Left colon (tissue), 2 donors: ENCODE measurements at regions not wholly inside any gene's neighbourhood (a gene's known extent, or its start where the extent isn't known, plus 50 kb on each side); places are given as distances from the start of the nearest gene placed in this dataset.

Source experiments
- ATAC-seq: fragments of 200-7000 bp; cut with Tn5 transposase; one replicate; pipeline ENCODE4 v1.9.1; 2020; ENCODE audit warnings: mild to moderate bottlenecking, moderate library complexity
- DNase-seq, 2 donors: peaks; one replicate each; pipeline ENCODE4 v3.0.0-alpha.2; 2020
- intact Hi-C, 2 donors: fragments of 100-400 bp; cut with DNase I in 1 of 2; cut with micrococcal nuclease in 1 of 2; formaldehyde crosslinking; loops; one replicate each; pipeline versions ENCODE4 v1.11.2 to v1.14.0; 2022; cut with DNase I, micrococcal nuclease
- donor health status: DM: no; HTN: no; CAD: no.
- donor health status: DM: yes; HTN: yes; CAD: no.

DNA sequence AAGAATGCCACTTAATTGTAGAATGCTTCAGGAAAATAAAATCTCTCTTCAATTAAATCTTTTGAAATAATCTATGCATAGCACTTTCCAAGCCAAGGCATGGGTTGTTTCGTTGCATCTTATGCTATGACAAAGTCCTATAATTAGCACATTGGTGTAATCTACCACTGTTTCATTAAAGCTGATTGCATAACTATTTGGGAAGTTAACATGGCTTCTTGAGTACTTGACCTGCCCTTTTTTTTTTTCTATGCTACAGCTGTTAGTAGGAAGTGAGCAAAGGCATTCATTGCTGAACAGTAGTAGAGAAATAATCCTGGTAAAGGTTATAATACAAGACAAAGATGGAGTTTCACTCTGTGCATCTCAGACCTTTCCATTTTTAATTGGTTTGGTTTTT is 557.2 kb upstream of the CELF2 start:
- DNase-seq: no peak
- intact Hi-C loops: no loop called here
- no peak for ATAC-seq

DNA sequence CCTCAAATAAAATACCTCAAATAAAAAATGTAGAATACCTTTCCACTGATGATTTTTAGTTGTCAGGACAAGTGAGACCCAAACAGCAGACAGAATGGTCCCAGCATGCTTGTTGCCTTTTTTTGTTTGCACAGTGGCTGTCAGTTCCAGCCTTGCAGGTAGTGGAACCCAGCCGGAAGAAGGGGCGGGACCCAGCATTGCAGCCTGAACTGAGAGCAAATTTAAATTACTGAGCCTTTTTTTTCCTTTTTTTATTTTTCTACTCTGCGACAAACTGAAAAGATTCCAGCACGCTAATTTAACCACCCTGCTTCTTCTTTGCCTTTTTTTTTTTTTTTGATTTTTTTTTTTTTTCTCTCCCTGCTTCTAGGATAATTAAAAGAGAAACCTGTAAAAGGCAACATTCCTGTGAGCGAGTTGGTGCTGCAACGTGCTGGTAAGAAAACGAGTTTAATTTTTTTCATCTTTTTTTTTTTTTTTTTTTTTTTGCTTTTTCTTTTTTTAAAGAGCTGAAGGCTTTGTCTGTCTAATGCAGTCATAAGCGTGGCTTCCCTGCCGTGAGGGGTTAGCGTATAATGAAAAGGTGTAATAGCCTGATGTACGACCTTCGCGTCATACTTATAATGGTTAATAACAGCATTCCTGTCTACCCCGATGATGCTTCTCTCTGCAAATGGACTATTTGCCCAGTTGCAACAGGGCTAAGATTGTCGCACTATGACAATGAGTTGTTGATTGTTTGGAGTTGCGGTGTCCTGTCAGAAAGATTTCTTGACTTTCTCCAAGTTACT is 555.3 kb upstream of the CELF2 start:
- intact Hi-C loops: no loop called here
- DNase-seq (peak in 1 of 2 donors; percentile 5), ATAC-seq (peak; percentile 39)

DNA sequence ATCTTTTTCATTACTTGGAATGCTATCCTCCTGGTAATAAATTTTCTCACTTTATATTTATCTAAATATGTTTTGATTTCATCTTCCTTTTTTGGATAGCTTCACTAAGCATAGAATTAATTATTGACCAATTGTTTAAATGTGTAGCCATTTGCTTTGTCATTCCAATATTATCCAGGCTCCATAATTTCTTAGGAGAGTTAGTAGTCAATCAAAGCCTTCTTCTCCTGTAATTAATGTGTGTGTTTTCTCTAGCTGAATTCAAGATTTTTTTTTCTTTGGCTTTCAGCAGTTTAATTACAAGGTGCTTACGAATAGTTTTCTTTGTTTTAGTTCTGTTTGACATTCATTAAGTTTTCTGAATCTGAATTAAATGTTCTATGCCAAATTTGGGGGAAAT is 545.9 kb upstream of the CELF2 start:
- DNase-seq (no peak), ATAC-seq (no peak)
- intact Hi-C loops: no loop called here

DNA sequence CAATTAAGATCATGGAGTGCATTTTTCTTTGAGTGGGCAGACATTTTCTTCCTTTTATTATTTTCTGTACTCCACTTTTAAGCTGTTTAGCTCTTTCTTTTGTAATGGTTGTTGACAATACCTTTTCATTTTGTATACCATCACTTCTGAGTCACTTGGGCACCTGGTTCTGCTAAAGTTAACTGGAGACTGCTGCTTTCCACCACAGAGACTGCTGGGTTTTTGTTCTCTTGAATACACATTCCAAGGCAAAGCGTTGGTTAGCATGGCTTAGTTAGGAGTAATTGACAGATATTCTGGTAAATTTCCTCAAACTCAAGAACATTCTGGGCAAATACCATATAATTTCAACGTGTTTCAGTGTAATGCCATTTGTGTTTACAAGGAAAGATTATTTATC is 541.9 kb upstream of the CELF2 start:
- no peak for ATAC-seq
- intact Hi-C loops: no loop called here
- no peak for DNase-seq

DNA sequence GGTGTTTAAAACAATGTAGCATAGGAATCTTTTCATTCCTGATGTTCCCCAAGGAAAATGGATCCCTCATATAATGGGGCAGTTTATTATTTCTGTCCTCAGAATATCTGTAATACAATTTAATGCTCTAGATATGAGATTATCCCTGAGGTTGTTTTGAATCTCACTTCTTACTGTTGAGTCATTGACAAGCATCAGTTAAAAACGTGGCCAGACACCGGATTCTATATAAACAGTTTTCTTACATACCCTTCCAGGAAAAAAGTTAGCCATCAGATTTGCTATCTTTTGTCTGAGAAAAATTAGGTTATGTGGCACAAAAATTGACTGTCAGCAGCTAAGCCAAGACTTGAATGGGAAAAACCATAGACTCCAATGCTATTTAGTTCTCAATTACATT is 539.8 kb upstream of the CELF2 start:
- DNase-seq (no peak), ATAC-seq (no peak)
- intact Hi-C loops: no loop called here

DNA sequence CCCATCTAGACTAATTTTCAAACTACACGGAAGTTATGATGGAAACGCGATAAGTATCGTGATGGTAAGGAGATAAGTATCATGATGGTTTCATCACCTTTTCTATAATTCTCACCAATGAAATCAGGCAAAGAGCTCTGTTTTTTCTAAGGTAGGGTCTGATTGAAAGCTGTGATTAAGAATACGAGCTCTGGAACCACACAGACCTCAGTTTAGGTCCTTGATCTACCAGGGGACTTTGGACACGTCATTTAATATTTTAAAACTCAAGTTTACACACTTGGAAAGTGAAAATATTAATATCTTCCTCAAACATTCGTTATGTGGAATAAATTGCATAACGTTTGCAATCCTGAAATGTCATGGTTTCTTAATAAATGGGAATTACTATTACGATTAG is 538.2 kb upstream of the CELF2 start:
- ATAC-seq (no peak), DNase-seq (no peak)
- intact Hi-C loops: no loop called here

DNA sequence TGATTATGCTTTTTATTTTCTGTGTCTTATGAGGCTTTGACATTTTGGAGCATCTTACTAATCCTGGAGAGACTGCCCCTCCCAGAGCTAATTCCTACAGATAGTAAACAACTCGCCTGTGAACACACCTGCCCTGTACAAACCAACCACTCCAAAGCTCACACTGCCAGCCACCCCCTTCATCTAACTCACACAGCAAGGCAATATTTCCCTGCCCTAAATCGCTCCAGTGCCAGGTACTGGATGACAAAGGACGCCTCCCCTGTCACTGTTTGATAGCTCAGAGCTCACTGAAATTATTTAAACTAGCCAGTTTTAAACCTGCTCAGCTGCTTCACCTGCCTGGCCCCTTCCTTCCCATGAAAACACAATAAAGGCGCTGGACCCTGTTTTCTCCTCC is 535.1 kb upstream of the CELF2 start:
- intact Hi-C loops: no loop called here
- DNase-seq (peak in 1 of 2 donors; percentile 12), ATAC-seq (peak; percentile 91)

DNA sequence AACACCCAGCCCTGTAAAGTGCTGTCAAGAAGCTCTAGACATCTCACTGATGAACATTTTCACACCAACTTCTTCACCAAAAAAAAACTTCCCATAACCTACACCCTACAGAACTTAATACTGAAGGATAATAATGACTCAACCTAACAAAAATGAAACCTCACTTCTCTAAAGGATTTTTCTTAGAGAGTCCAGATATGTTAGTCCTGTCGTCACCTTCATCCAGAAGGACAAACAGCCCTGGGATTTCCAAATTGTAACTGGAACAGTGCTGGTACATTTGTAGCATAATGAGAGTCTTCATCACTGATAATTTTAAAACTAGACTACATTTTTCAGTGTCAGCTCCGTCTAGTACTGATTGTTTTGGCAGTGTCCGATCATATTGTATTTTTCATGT is 528.6 kb upstream of the CELF2 start:
- intact Hi-C loops: no loop called here
- ATAC-seq: no peak
- no peak for DNase-seq

DNA sequence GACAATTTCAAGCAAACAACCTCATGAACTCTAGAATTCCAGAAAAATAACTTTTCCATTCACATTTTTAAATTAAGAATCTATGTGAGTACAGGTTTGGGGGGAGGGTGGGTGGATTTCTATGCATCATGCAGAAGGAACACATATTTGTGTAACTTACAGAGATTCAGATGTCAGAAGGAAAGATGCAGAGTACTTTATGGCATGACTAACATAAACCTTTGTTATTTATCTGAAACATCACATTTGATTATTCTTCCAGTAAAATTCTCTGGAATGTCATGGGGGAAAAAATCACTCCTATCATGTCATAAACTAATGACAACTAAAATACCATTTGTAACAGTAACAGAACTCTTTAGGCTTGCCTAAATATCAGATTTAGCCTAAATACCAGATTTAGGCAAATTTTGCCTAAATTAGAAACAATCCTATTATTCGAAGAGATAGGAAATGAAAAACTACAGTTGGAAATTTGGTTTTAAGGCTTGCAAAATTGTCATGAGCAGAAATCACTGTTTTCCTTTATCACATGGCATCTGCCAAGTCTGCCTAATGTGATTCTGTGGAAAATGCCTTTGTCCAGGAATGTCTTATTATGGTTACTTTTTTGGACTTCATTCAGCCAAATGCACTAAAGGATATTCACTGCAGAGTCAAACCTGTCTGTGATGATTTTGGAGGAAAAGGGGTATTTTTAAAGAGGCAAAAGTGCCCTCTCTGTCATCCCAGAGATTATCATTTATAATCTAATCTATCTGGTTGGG is 527.7 kb upstream of the CELF2 start:
- intact Hi-C loops: no loop called here
- ATAC-seq: no peak
- no peak for DNase-seq

DNA sequence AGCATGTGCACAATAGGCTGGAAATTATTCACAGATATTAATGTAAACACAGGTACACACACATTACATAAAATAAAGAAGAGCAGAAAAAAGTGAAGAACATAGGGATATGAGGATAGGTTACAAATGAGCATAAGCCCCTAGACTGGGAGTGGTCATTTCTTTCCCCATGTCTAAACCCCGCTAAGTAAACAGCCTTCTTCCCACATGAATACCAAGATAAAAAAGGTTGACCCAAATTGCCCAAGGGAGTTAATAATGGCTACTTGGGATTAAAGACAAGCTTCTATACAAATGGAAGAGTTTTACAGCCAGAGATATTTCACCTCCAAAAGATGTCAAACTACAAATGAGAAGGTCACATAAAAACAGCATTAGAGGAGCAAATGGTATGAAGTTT is 527.1 kb upstream of the CELF2 start:
- DNase-seq: no peak
- ATAC-seq: no peak
- intact Hi-C loops: no loop called here

DNA sequence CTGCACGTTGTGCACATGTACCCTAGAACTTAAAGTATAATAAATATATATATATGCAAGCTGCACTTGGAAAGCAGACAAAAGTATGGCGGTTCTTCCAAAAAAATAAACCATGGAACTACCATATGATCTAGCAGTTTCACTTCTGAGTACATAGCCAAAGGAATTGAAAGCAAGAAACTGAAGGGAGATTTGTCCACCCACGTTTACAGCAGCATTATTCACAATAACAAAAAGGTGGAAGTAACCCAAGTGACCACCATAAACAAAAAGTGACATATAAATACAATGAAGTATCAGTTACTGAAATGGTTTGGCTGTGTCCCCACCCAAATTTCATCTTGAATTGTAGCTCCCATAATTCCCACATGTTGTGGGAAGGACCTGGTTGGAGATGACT is 525.3 kb upstream of the CELF2 start:
- ATAC-seq (no peak), DNase-seq (no peak)
- intact Hi-C loops: no loop called here

DNA sequence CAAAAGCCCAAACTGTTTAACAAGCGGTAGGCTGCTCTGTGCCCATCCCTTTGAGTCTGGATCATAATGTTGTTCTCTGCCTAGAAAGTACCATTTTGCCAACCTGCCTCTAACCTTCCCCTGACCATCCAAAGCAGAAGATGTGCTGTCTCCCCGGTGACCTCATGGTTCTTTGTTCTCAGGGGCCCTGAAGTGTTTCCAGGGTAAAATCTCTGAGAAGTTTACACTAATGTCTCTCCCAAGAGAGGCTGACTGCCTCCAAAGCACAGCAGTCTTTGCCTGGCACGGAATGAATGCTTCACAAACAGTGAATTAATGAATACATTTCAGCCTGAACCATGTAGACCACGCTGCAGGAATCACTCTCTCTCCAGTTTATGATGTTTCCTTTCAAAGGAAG is 523.8 kb upstream of the CELF2 start:
- no peak for ATAC-seq
- intact Hi-C loops: no loop called here
- DNase-seq: no peak

DNA sequence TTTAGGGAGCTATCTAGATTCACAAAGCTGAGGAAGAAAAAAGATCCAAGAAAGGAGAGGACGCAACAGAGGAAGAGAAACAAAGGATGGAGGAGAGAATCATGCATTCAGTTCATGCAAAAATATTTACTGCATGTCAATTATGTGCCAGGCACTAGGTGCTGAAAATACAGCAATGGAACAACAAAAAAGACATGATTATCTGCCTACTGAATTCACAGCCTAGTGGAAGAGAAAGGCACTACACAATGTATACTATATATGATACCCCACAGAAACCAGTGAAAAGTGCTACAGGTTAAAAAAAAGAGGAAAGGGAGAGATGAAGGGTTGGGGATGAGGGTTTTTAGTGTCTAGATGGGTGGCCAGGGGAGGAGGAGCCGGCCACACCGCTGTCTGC is 520.4 kb upstream of the CELF2 start:
- ATAC-seq: no peak
- DNase-seq: no peak
- intact Hi-C loops: no loop called here

DNA sequence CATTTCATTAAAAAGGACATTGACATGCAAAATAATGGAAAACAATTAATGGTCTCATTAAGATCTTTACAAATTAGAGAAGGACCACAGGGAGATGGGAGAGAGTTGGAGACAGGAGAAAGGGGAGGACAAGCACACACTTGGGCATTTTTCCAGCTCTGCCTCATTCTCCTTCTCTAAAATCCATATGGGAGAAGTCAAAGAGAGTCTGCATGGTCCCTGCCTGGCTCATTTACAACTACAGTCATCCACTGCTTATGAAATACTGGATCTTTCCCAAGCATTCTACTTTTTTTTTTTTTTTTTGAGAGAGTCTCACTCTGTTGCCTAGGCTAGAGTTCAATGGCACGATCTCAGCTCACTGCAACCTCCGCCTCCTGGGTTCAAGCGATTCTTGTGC is 518.9 kb upstream of the CELF2 start:
- intact Hi-C loops: no loop called here
- ATAC-seq (no peak), DNase-seq (no peak)

DNA sequence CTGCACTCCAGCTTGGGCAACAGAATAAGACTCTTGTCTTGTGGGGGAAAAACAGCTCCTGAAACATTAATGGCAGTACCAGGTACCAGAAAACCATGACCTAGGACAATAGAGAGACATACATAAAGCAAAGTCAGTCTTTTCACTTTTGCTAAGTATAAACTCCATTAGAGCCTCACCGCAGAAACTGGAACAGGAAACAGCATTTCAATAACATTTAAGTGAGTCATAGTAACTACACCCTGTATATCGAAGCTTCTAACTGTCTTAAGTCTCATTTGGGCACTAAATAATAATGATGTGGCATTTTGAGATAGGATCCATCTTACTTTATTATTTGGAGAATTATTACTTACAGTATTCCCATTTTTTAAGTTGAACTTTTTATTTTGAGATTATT is 517.8 kb upstream of the CELF2 start:
- intact Hi-C loops: no loop called here
- no peak for ATAC-seq
- no peak for DNase-seq

DNA sequence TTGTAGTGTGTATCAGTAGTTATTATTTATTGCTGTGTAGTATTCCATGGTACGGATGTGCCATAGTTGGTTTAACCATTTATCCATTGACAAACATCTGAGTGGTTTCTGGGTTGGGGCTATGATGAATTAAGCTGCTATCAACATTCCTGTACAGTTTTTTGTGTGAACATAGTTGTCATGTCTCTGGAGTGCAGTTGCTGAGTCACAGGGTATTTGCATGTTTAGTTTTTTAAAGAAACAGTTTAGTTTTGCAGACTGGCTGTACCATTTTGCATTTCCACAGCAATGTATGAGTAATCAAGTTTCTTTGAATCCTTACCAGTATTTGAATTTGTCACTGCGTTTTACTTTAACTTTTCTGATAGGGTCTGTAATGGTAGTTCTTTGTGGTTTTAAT is 516.7 kb upstream of the CELF2 start:
- no peak for DNase-seq
- no peak for ATAC-seq
- intact Hi-C loops: no loop called here

DNA sequence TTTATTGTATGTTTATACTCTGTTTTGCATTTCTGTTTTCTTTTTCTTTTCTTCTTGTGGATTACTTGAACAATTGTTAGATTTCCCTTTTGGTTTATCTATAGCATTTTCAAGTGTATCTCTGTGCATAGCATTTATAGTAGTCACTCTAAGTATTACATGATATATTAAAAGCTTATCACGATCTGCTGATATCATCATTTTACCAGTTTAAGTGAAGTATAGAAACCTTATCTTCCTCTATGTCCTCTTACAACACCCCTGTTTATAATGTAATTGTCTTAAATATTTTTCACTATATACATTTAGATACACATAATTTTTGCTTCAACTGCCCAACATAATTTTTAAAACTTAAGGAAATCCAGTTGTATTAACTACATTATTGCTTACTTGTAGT is 513.9 kb upstream of the CELF2 start:
- no peak for ATAC-seq
- intact Hi-C loops: no loop called here

DNA sequence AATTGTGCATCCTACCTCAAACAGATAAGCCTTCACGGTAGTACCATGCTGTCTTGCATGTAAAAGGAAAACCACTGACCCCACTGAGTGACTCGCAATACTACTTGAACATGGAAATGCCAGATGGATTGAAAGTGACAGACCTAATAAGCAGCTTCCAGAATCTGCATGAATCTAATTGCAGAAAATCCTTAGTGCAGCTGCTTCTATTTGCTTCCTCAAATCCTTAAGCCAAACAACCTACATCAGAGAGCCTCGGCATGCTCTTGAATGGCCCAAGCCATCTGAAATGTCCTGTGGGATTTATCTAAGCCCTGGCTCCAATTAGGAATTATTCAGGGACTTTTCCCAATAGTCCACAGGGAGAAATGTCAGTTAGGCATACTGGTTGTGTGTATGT is 509.5 kb upstream of the CELF2 start:
- intact Hi-C loops: no loop called here
- DNase-seq (no peak), ATAC-seq (no peak)

More for the DNA sequence above, 513.9 kb upstream of the CELF2 start:
- no peak for DNase-seq

DNA sequence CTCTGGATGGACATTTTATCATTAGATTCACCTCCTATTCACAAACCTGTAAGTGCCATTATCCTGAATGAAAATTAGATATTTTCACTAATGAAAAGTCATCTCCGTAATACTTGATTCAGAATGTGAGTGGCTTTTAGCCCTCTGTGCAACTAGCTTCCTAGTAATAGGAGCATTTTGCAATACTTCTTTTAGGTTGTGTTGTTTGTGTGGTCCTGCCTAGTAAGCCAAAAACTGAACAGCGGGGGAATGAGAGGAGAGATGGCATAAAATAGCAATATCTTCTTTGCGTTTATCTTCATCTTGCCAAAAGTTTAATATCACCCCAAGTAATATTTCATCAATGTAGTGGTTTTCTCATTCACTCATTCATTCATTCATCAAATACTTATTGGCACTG is 507.5 kb upstream of the CELF2 start:
- intact Hi-C loops: no loop called here
- ATAC-seq (no peak), DNase-seq (no peak)

DNA sequence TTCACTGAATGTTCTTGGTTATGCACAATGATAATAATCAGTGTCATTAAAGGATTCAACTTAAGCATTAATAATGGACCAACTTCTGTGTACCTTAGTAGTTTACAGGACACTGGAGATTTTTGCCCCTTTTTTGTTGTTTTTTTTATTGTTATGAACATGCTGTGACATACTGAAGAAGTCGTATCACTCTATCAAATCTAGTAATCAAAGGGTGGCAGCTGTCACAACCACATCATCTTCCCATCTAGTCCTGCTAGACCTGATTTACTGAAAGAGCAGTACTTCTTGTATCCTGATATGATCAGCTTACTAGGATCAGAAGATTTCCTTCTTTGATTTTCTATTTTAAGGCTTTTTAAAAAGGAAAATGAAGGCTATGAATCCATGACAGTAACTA is 504.6 kb upstream of the CELF2 start:
- DNase-seq: no peak
- intact Hi-C loops: no loop called here
- ATAC-seq: no peak

DNA sequence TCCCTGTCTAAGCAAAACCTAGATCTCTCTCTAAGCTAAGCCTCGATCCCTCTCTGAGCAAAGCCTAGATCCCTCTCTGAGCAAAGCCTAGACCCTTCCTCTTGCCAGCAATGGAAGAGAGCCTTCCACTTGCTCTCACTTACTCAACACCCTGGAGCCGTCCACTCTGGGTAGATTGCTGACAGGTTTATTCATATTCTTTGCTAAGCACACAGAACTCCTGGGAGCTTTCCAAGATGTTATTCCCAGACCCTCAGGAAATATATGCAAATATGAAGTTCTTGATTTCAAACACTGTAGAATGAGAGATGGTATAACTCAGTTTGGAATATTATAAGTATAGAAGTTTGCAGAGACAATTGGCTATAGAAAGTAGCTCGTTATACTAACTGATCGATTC is 503.8 kb upstream of the CELF2 start:
- intact Hi-C loops: no loop called here
- no peak for ATAC-seq
- DNase-seq: no peak
